ENCODE measurements at regions not wholly inside any gene's neighbourhood (a gene's known extent, or its start where the extent isn't known, plus 50 kb on each side); places are given as distances from the start of the nearest gene placed in this dataset.
"Not testable (repeated sequence)": the region's sequence is repeated elsewhere in the genome, so short reads cannot be mapped to it uniquely, and the experiment has no call there.

GRCh38 chr4:155574329-155574728, 92.3 kb upstream of the GUCY1A1 start:
- POLR2A ChIA-PET (ENCODE audit: partially characterized antibody); H3K4me1 ChIP-seq (ENCODE audit: insufficient read depth, low read length); H3K27me3 Mint-ChIP-seq; H3K9me3 Mint-ChIP-seq; H3K27me3 ChIP-seq (ENCODE audit: insufficient read depth, low read length); H3K4me3 ChIP-seq (ENCODE audit: low read length in 2 of 2); CTCF ChIA-PET (ENCODE audit: partially characterized antibody); H3K27ac ChIP-seq (ENCODE audit: low read depth, low read length); H3K9me3 ChIP-seq (ENCODE audit: control insufficient read depth in 1 of 2, low read length in 2 of 2); H3K4me3 Mint-ChIP-seq; DNase-seq; H3K4me1 Mint-ChIP-seq; intact Hi-C loops (cut with micrococcal nuclease); H3K36me3 Mint-ChIP-seq; H3K36me3 ChIP-seq (ENCODE audit: insufficient read depth, low read length): not testable (repeated sequence)
- H3K27ac Mint-ChIP-seq, result peak overlapping the region in 1 of 7 donors; percentile 31

GRCh38 chr4:155573126-155573525, 93.5 kb upstream of the GUCY1A1 start:
- no peaks in the 10 kb centered on the region for H3K27me3 ChIP-seq (ENCODE audit: insufficient read depth, low read length)
- no peak overlapping the region for H3K4me3 Mint-ChIP-seq
- no peaks in the 10 kb centered on the region for H3K36me3 ChIP-seq (ENCODE audit: insufficient read depth, low read length)
- intact Hi-C loops (cut with micrococcal nuclease), result no loop called here
- DNase-seq, result no peak
- no peaks in the 10 kb centered on the region for H3K4me1 ChIP-seq (ENCODE audit: insufficient read depth, low read length)
- ChIA-PET POLR2A (ENCODE audit: partially characterized antibody) (no interaction called here), CTCF (ENCODE audit: partially characterized antibody) (no interaction called here)
- no peak overlapping the region for H3K4me3 ChIP-seq (ENCODE audit: low read length in 2 of 2)
- H3K27ac Mint-ChIP-seq, result no peak overlapping the region
- H3K27me3 Mint-ChIP-seq, result peaks cover 0 to 8% of the 10 kb centered on the region in 2 donors
- H3K9me3 Mint-ChIP-seq, result no peaks in the 10 kb centered on the region
- no peaks in the 10 kb centered on the region for H3K9me3 ChIP-seq (ENCODE audit: control insufficient read depth in 1 of 2, low read length in 2 of 2)
- H3K36me3 Mint-ChIP-seq, result no peaks in the 10 kb centered on the region
- no peaks in the 10 kb centered on the region for H3K4me1 Mint-ChIP-seq
- no peak overlapping the region for H3K27ac ChIP-seq (ENCODE audit: low read depth, low read length)

DNA sequence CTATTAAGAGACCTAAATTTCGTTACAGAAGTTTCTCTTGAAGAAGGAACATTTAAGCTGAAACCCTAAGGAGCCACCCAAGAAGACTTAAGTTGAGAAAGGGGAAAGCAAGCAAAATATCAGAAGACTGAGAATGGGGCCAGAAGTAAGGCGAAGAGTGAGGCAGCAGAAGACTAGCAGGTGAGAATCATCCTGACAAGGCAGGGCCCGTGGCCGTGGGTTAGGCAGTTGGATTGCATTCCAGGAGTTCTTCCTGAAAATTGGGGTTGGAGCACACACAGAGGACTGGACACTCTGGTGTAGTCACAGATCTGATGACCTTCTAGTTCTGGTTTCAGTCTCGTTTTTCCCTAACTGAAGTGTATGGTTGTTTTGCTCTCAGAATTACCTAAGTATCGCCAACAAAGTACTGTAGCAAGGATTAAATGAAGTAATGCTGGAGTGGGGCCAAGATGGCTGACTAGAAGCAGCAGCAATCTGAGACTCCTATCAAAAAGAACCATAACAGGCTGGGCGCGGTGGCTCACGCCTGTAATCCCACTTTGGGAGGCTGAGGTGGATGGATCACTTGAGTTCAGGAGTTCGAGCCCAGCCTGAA, 94.4 kb upstream of the GUCY1A1 start:
- intact Hi-C loops (cut with micrococcal nuclease), result no loop called here
- Histone ChIP-seq H3K9me3 (ENCODE audit: control insufficient read depth in 1 of 2, low read length in 2 of 2) (no peaks in the 10 kb centered on the region), H3K4me3 (ENCODE audit: low read length in 2 of 2) (no peak overlapping the region), H3K27ac (ENCODE audit: low read depth, low read length) (no peak overlapping the region), H3K4me1 (ENCODE audit: insufficient read depth, low read length) (no peaks in the 10 kb centered on the region), H3K36me3 (ENCODE audit: insufficient read depth, low read length) (no peaks in the 10 kb centered on the region), H3K27me3 (ENCODE audit: insufficient read depth, low read length) (no peaks in the 10 kb centered on the region)
- H3K4me3 Mint-ChIP-seq, result no peak overlapping the region
- DNase-seq, result no peak
- H3K36me3 Mint-ChIP-seq, result no peaks in the 10 kb centered on the region
- ChIA-PET CTCF (ENCODE audit: partially characterized antibody) (no interaction called here), POLR2A (ENCODE audit: partially characterized antibody) (no interaction called here)
- no peaks in the 10 kb centered on the region for H3K9me3 Mint-ChIP-seq
- no peaks in the 10 kb centered on the region for H3K4me1 Mint-ChIP-seq
- H3K27ac Mint-ChIP-seq, result no peak overlapping the region
- H3K27me3 Mint-ChIP-seq, result peaks cover 0 to 8% of the 10 kb centered on the region in 2 donors

DNA sequence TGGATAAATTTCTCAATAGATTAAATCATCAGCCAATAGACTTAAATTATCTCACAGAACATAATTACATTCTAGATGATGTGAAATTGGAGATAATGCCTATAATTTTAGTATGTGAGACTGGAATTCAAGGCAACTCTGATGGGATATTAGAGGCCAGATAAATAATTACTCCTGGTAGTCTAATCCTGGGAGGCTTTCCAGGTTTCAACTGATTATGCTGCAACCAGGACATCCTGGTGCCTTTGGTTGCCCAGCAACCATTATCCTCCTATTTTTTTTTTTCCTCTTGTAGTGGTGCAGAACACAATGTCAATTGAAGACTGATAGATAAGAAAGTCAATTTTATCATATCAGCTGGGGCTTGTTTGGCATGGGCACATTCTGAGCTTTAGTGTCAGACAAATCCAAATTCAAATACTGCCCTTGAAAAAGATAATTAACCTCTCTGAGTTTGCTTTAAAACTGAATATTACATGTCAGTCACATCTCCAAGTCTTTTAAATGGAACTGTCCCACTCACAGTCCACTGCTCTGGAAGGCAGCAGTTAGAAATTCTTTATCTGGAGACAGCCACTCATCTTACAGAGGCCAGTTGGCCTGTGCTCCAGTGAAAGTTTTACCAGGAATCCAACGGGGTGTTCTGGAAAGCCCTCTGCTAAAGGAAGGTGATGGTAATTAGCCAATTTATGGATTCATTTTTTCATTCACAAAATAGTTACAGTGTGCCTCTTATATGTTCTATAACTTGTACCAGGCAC, 95.3 kb upstream of the GUCY1A1 start:
- Histone ChIP-seq H3K36me3 (ENCODE audit: insufficient read depth, low read length) (no peaks in the 10 kb centered on the region), H3K27me3 (ENCODE audit: insufficient read depth, low read length) (no peaks in the 10 kb centered on the region), H3K27ac (ENCODE audit: low read depth, low read length) (no peak overlapping the region), H3K4me3 (ENCODE audit: low read length in 2 of 2) (no peak overlapping the region), H3K4me1 (ENCODE audit: insufficient read depth, low read length) (no peaks in the 10 kb centered on the region), H3K9me3 (ENCODE audit: control insufficient read depth in 1 of 2, low read length in 2 of 2) (no peaks in the 10 kb centered on the region)
- Mint-ChIP-seq H3K27ac (no peak overlapping the region), H3K4me3 (no peak overlapping the region), H3K36me3 (no peaks in the 10 kb centered on the region), H3K9me3 (no peaks in the 10 kb centered on the region), H3K27me3 (peaks cover 0 to 8% of the 10 kb centered on the region in 2 donors), H3K4me1 (no peaks in the 10 kb centered on the region)
- ChIA-PET CTCF (ENCODE audit: partially characterized antibody) (no interaction called here), POLR2A (ENCODE audit: partially characterized antibody) (no interaction called here)
- DNase-seq, result no peak
- intact Hi-C loops (cut with micrococcal nuclease), result no loop called here

DNA sequence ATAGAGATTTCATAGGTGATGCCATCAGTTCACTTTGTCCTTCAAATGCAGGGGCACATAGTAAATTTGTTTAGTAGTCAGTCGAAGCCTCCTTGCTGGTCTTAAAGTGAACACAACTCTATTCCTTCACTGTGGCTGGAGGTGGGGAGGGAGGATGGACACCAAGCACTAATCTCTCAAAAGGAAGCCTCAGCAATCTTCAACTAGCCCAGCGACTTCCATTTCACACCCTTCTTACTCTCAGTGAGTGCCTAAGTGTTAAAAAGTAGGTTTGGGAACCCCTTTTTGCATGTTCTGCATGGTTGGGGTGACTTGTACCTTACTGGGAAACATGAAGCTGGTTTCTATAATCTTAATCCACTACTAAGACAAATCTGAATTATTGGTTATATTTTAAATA, 96.0 kb upstream of the GUCY1A1 start:
- CTCF ChIA-PET (ENCODE audit: partially characterized antibody), result no interaction called here
- Histone ChIP-seq H3K4me3 (ENCODE audit: low read length in 2 of 2) (no peak overlapping the region), H3K27me3 (ENCODE audit: insufficient read depth, low read length) (no peaks in the 10 kb centered on the region), H3K4me1 (ENCODE audit: insufficient read depth, low read length) (no peaks in the 10 kb centered on the region), H3K27ac (ENCODE audit: low read depth, low read length) (no peak overlapping the region), H3K9me3 (ENCODE audit: control insufficient read depth in 1 of 2, low read length in 2 of 2) (no peaks in the 10 kb centered on the region), H3K36me3 (ENCODE audit: insufficient read depth, low read length) (no peaks in the 10 kb centered on the region)
- no peaks in the 10 kb centered on the region for H3K4me1 Mint-ChIP-seq
- no peaks in the 10 kb centered on the region for H3K9me3 Mint-ChIP-seq
- intact Hi-C loops (cut with micrococcal nuclease), result no loop called here
- H3K27ac Mint-ChIP-seq, result no peak overlapping the region
- DNase-seq, result no peak
- H3K36me3 Mint-ChIP-seq, result no peaks in the 10 kb centered on the region
- POLR2A ChIA-PET (ENCODE audit: partially characterized antibody), result no interaction called here
- peaks cover 0 to 8% of the 10 kb centered on the region in 2 donors for H3K27me3 Mint-ChIP-seq
- no peak overlapping the region for H3K4me3 Mint-ChIP-seq

- no peak overlapping the region for H3K4me3 Mint-ChIP-seq
Measured at GRCh38 chr4:155569960-155570515, 96.6 kb upstream of the GUCY1A1 start.

GRCh38 chr4:155569471-155569870, 97.2 kb upstream of the GUCY1A1 start:
- Mint-ChIP-seq H3K9me3 (no peaks in the 10 kb centered on the region), H3K27ac (no peak overlapping the region), H3K4me1 (no peaks in the 10 kb centered on the region), H3K4me3 (no peak overlapping the region), H3K27me3 (peaks cover 0 to 8% of the 10 kb centered on the region in 2 donors), H3K36me3 (no peaks in the 10 kb centered on the region)
- H3K27ac ChIP-seq (ENCODE audit: low read depth, low read length), result no peak overlapping the region
- ChIA-PET POLR2A (ENCODE audit: partially characterized antibody) (no interaction called here), CTCF (ENCODE audit: partially characterized antibody) (no interaction called here)
- H3K4me3 ChIP-seq (ENCODE audit: low read length in 2 of 2), result no peak overlapping the region
- no peak for DNase-seq
- H3K4me1 ChIP-seq (ENCODE audit: insufficient read depth, low read length), result no peaks in the 10 kb centered on the region
- no peaks in the 10 kb centered on the region for H3K27me3 ChIP-seq (ENCODE audit: insufficient read depth, low read length)
- intact Hi-C loops (cut with micrococcal nuclease), result no loop called here
- no peaks in the 10 kb centered on the region for H3K36me3 ChIP-seq (ENCODE audit: insufficient read depth, low read length)
- no peaks in the 10 kb centered on the region for H3K9me3 ChIP-seq (ENCODE audit: control insufficient read depth in 1 of 2, low read length in 2 of 2)

More at GRCh38 chr4:155569960-155570515, 96.6 kb upstream of the GUCY1A1 start:
- H3K4me1 Mint-ChIP-seq, result no peaks in the 10 kb centered on the region
- H3K9me3 Mint-ChIP-seq, result no peaks in the 10 kb centered on the region
- Histone ChIP-seq H3K9me3 (ENCODE audit: control insufficient read depth in 1 of 2, low read length in 2 of 2) (no peaks in the 10 kb centered on the region), H3K27me3 (ENCODE audit: insufficient read depth, low read length) (no peaks in the 10 kb centered on the region), H3K4me1 (ENCODE audit: insufficient read depth, low read length) (no peaks in the 10 kb centered on the region), H3K4me3 (ENCODE audit: low read length in 2 of 2) (no peak overlapping the region), H3K27ac (ENCODE audit: low read depth, low read length) (no peak overlapping the region), H3K36me3 (ENCODE audit: insufficient read depth, low read length) (no peaks in the 10 kb centered on the region)
- intact Hi-C loops (cut with micrococcal nuclease), result no loop called here
- no peak overlapping the region for H3K27ac Mint-ChIP-seq
- DNase-seq, result no peak
- H3K27me3 Mint-ChIP-seq, result peaks cover 0 to 8% of the 10 kb centered on the region in 2 donors
- POLR2A ChIA-PET (ENCODE audit: partially characterized antibody), result no interaction called here
- CTCF ChIA-PET (ENCODE audit: partially characterized antibody), result no interaction called here
- H3K36me3 Mint-ChIP-seq, result no peaks in the 10 kb centered on the region

All from CD4-positive, alpha-beta memory T cell (primary cell).